Mucosa of rectum (tissue), 2 donors: ENCODE measurements at regions not wholly inside any gene's neighbourhood (a gene's known extent, or its start where the extent isn't known, plus 50 kb on each side); places are given as distances from the start of the nearest gene placed in this dataset.
"Not testable (repeated sequence)": the region's sequence is repeated elsewhere in the genome, so short reads cannot be mapped to it uniquely, and the experiment has no call there.

Experiments
- H3K27ac ChIP-seq, 2 donors: one replicate each; pipeline ENCODE4 v1.7.0; 2013; ENCODE audit warnings: inconsistent platforms in 2 of 2, low read depth in 2 of 2, low read length in 2 of 2
- H3K27me3 ChIP-seq, 2 donors: one replicate each; pipeline ENCODE4 v1.7.0; 2013; ENCODE audit warnings: low read length in 2 of 2; ENCODE audit not compliant: control insufficient read depth in 2 of 2, insufficient read depth in 2 of 2
- H3K36me3 ChIP-seq, 2 donors: one replicate each; pipeline ENCODE4 v1.7.0; 2013; ENCODE audit warnings: low read length in 2 of 2; ENCODE audit not compliant: control insufficient read depth in 2 of 2, insufficient read depth in 2 of 2
- H3K4me1 ChIP-seq, 2 donors: one replicate each; pipeline ENCODE4 v1.7.0; 2013; ENCODE audit warnings: low read length in 2 of 2, mild to moderate bottlenecking in 1 of 2; ENCODE audit not compliant: control insufficient read depth in 2 of 2, insufficient read depth in 2 of 2
- H3K4me3 ChIP-seq, 2 donors: one replicate each; pipeline ENCODE4 v1.7.0; 2013; ENCODE audit warnings: low read length in 2 of 2
- H3K9ac ChIP-seq, 2 donors: one replicate each; pipeline ENCODE4 v1.7.0; 2013; ENCODE audit warnings: low read length in 2 of 2, low read depth in 1 of 2, mild to moderate bottlenecking in 1 of 2
- H3K9me3 ChIP-seq, 2 donors: one replicate each; pipeline ENCODE4 v1.7.0; 2013; ENCODE audit warnings: low read length in 2 of 2; ENCODE audit not compliant: control insufficient read depth in 2 of 2
- donor health status: healthy.
- donor health status: Normal muscosa, but diverticular disease.

- Histone ChIP-seq H3K27me3 (no peaks in the 10 kb centered on the region), H3K4me3 (no peak overlapping the region), H3K36me3 (no peaks in the 10 kb centered on the region), H3K9ac (no peak overlapping the region), H3K4me1 (no peaks in the 10 kb centered on the region), H3K27ac (no peak overlapping the region), H3K9me3 (no peaks in the 10 kb centered on the region)
Measured at GRCh38 chr13:94798738-94799137, 86.4 kb upstream of the SOX21 start.

- Histone ChIP-seq H3K27me3 (no peaks in the 10 kb centered on the region), H3K9ac (no peak overlapping the region), H3K36me3 (no peaks in the 10 kb centered on the region), H3K27ac (no peak overlapping the region), H3K4me3 (no peak overlapping the region), H3K4me1 (no peaks in the 10 kb centered on the region), H3K9me3 (no peaks in the 10 kb centered on the region)
Measured at GRCh38 chr13:94795292-94795691, 82.9 kb upstream of the SOX21 start.

DNA sequence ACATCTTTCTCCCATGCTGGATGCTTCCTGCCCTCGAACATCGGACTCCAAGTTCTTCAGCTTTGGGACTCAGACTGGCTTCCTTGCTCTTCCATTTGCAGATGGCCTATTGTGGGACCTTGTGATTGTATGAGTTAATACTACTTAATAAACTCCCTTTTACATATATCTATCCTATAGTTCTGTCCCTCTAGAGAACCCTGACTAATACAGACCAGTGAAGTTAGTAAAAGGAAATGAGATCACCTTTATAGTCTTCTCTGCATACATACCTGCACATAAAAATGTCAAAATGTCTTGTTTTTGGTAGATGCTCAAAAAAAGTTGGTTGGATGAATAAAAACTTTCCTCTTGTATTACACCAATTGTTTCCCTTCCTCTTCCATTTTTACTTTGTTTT lies 73.9 kb upstream of the SOX21 start:
- H3K9me3 ChIP-seq, H3K36me3 ChIP-seq, H3K4me3 ChIP-seq, H3K4me1 ChIP-seq, H3K9ac ChIP-seq, H3K27ac ChIP-seq, H3K27me3 ChIP-seq: not testable (repeated sequence)

GRCh38 chr13:94784066-94784465 lies 71.7 kb upstream of the SOX21 start:
- Histone ChIP-seq H3K4me1 (no peaks in the 10 kb centered on the region), H3K9ac (no peak overlapping the region), H3K4me3 (no peak overlapping the region), H3K27me3 (no peaks in the 10 kb centered on the region), H3K27ac (no peak overlapping the region), H3K36me3 (no peaks in the 10 kb centered on the region), H3K9me3 (no peaks in the 10 kb centered on the region)

GRCh38 chr13:94783489-94783888 lies 71.1 kb upstream of the SOX21 start:
- Histone ChIP-seq H3K27ac (no peak overlapping the region), H3K4me1 (no peaks in the 10 kb centered on the region), H3K4me3 (no peak overlapping the region), H3K27me3 (no peaks in the 10 kb centered on the region), H3K9ac (no peak overlapping the region), H3K9me3 (no peaks in the 10 kb centered on the region), H3K36me3 (no peaks in the 10 kb centered on the region)

DNA sequence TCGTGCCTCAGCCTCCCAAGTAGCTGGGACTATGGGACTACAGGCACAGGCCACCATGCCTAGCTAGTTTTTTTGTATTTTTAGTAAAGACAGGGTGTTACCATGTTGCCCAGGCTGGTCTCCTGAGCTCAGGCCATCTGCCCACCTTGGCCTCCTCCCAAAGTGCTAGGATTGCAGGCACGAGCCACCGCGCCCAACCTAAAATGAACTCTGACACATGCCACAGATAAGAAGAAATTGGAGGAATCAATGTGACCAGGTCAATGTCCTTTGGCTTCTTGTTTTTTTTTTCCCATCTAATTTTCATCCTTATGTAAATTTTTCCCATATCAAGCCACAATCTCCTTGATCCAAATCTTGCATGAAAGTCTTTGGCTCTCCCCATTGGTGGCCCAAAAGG lies 68.1 kb upstream of the SOX21 start:
- Histone ChIP-seq H3K4me1 (no peaks in the 10 kb centered on the region), H3K27me3 (no peaks in the 10 kb centered on the region), H3K36me3 (no peaks in the 10 kb centered on the region), H3K9me3 (no peaks in the 10 kb centered on the region), H3K27ac (no peak overlapping the region), H3K9ac (no peak overlapping the region), H3K4me3 (no peak overlapping the region)

DNA sequence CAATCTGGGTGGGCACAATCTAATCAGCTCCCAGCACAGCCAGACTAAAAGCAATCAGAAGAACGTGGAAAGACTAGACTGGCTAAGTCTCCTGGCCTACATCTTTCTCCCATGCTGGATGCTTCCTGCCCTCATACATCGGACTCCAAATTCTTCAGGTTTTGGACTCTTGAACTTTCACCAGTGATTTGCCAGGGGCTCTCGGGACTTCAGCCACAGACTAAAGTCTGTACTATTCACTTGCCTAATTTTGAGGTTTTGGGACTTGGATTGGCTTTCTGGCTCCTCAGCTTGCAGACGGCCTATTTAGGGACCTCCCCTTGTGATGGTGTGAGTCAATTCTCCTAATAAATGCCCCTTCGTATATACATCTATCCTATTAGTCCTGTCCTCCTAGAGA lies 66.6 kb upstream of the SOX21 start:
- Histone ChIP-seq H3K36me3 (no peaks in the 10 kb centered on the region), H3K9ac (no peak overlapping the region), H3K9me3 (no peaks in the 10 kb centered on the region), H3K4me3 (no peak overlapping the region), H3K4me1 (no peaks in the 10 kb centered on the region), H3K27ac (no peak overlapping the region), H3K27me3 (no peaks in the 10 kb centered on the region)

- Histone ChIP-seq H3K9me3 (no peaks in the 10 kb centered on the region), H3K4me1 (no peaks in the 10 kb centered on the region), H3K27me3 (no peaks in the 10 kb centered on the region), H3K36me3 (no peaks in the 10 kb centered on the region), H3K27ac (no peak overlapping the region), H3K9ac (no peak overlapping the region), H3K4me3 (no peak overlapping the region)
Measured at GRCh38 chr13:94778585-94778984, 66.2 kb upstream of the SOX21 start.

DNA sequence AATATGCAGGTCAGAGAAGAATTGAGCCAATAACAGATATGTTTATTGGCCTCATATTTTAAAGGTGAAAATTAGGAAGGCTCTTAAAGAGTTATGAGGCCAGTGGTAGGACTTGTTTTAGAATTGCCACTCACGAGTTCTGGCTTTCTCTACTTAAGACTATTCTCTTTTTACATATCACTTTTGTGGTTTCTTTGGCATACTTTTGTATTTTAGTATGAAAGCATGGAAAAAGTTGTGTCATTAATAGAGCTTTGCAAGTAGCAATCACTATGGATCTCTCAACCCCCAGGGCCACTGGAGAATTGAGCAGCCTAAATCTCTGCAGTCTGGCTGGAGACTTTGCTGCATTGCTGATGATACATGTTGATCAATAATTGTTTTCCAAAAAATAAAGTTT lies 64.6 kb upstream of the SOX21 start:
- H3K4me1 ChIP-seq = no peaks in the 10 kb centered on the region
- H3K9me3 ChIP-seq = no peaks in the 10 kb centered on the region
- no peak overlapping the region for H3K9ac ChIP-seq
- no peak overlapping the region for H3K27ac ChIP-seq
- no peaks in the 10 kb centered on the region for H3K27me3 ChIP-seq
- no peak overlapping the region for H3K4me3 ChIP-seq
- H3K36me3 ChIP-seq = no peaks in the 10 kb centered on the region

- no peak overlapping the region for H3K27ac ChIP-seq
- no peak overlapping the region for H3K4me3 ChIP-seq
- H3K9me3 ChIP-seq = no peaks in the 10 kb centered on the region
- H3K9ac ChIP-seq = no peak overlapping the region
- H3K4me1 ChIP-seq = no peaks in the 10 kb centered on the region
- no peaks in the 10 kb centered on the region for H3K27me3 ChIP-seq
- no peaks in the 10 kb centered on the region for H3K36me3 ChIP-seq
Measured at GRCh38 chr13:94776300-94776699, 64.0 kb upstream of the SOX21 start.

GRCh38 chr13:94765814-94766213 lies 53.5 kb upstream of the SOX21 start:
- H3K27ac ChIP-seq = no peak overlapping the region
- H3K4me1 ChIP-seq = no peaks in the 10 kb centered on the region
- H3K36me3 ChIP-seq = no peaks in the 10 kb centered on the region
- H3K27me3 ChIP-seq = no peaks in the 10 kb centered on the region
- H3K4me3 ChIP-seq = no peak overlapping the region
- H3K9ac ChIP-seq = no peak overlapping the region
- H3K9me3 ChIP-seq = no peaks in the 10 kb centered on the region
